GM21423 (cell line): ENCODE measurements at regions not wholly inside any gene's neighbourhood (a gene's known extent, or its start where the extent isn't known, plus 50 kb on each side); places are given as distances from the start of the nearest gene placed in this dataset.
"Not testable (repeated sequence)": the region's sequence is repeated elsewhere in the genome, so short reads cannot be mapped to it uniquely, and the experiment has no call there.

Experiments
- ATAC-seq: cut with Tn5 transposase; IDR thresholded peaks from one replicate; pipeline ENCODE4 v1.9.1; 2021; ENCODE audit warnings: mild to moderate bottlenecking, moderate library complexity; ENCODE audit not compliant: unreplicated experiment

- ATAC-seq = no peak
These were observed 300.6 kb downstream of the PPP4R3C start for GRCh38 chrX:27162496-27162895.

- not testable (repeated sequence) for ATAC-seq
These were observed 306.2 kb downstream of the PPP4R3C start for GRCh38 chrX:27156921-27157320.

GRCh38 chrX:27136325-27136724 lies 326.8 kb downstream of the PPP4R3C start:
- no peak for ATAC-seq

- no peak for ATAC-seq
These were observed 330.3 kb downstream of the PPP4R3C start for GRCh38 chrX:27132862-27133261.

GRCh38 chrX:27087176-27087575 lies 376.0 kb downstream of the PPP4R3C start:
- not testable (repeated sequence) for ATAC-seq

GRCh38 chrX:27086237-27086636 lies 376.9 kb downstream of the PPP4R3C start:
- no peak for ATAC-seq

GRCh38 chrX:27085346-27085745 lies 377.8 kb downstream of the PPP4R3C start:
- no peak for ATAC-seq

GRCh38 chrX:27078371-27078770 lies 384.8 kb downstream of the PPP4R3C start:
- ATAC-seq = no peak

- no peak for ATAC-seq
These were observed 405.3 kb downstream of the PPP4R3C start for GRCh38 chrX:27057883-27058282.

GRCh38 chrX:27039332-27039731 lies 423.8 kb downstream of the PPP4R3C start:
- no peak for ATAC-seq

- ATAC-seq = no peak
These were observed 454.7 kb downstream of the PPP4R3C start for GRCh38 chrX:27008486-27008885.

- no peak for ATAC-seq
These were observed 463.5 kb downstream of the PPP4R3C start for GRCh38 chrX:26999634-27000033.

GRCh38 chrX:26958261-26958660 lies 504.9 kb downstream of the PPP4R3C start:
- ATAC-seq = no peak

GRCh38 chrX:26954029-26954428 lies 509.1 kb downstream of the PPP4R3C start:
- ATAC-seq = no peak

GRCh38 chrX:26952213-26952612 lies 510.9 kb downstream of the PPP4R3C start:
- no peak for ATAC-seq

GRCh38 chrX:26927419-26927818 lies 535.7 kb downstream of the PPP4R3C start:
- no peak for ATAC-seq

- no peak for ATAC-seq
These were observed 538.1 kb downstream of the PPP4R3C start for GRCh38 chrX:26925088-26925487.

GRCh38 chrX:26922278-26922677 lies 540.9 kb downstream of the PPP4R3C start:
- no peak for ATAC-seq

- no peak for ATAC-seq
These were observed 544.5 kb downstream of the PPP4R3C start for GRCh38 chrX:26918631-26919030.

- ATAC-seq = no peak
These were observed 546.1 kb downstream of the PPP4R3C start for GRCh38 chrX:26916991-26917390.

GRCh38 chrX:26915064-26915463 lies 548.1 kb downstream of the PPP4R3C start:
- ATAC-seq = no peak

GRCh38 chrX:26914232-26914631 lies 548.9 kb downstream of the PPP4R3C start:
- no peak for ATAC-seq

- ATAC-seq = not testable (repeated sequence)
These were observed 551.4 kb downstream of the PPP4R3C start for GRCh38 chrX:26911785-26912184.

GRCh38 chrX:26909728-26910127 lies 553.4 kb downstream of the PPP4R3C start:
- no peak for ATAC-seq
